CD4-positive, alpha-beta T cell treated with Interleukin-2 at 100 ng/mL for 4 hours (primary cell): ENCODE measurements at regions not wholly inside any gene's neighbourhood (a gene's known extent, or its start where the extent isn't known, plus 50 kb on each side); places are given as distances from the start of the nearest gene placed in this dataset.
"Not testable (repeated sequence)": the region's sequence is repeated elsewhere in the genome, so short reads cannot be mapped to it uniquely, and the experiment has no call there.

Experiments used
- DNase-seq: peaks from one replicate; pipeline ENCODE4 v3.0.0-alpha.2; 2020; ENCODE audit warnings: low spot score

- no peak for DNase-seq
Observed at GRCh38 chr7:24395512-24395911, 111.5 kb downstream of the NPY start.

- DNase-seq: not testable (repeated sequence)
Observed at GRCh38 chr7:24396387-24396786, 112.4 kb downstream of the NPY start.

GRCh38 chr7:24401628-24402593, 117.9 kb downstream of the NPY start:
- peak; percentile 31 for DNase-seq

- DNase-seq: no peak
Observed at GRCh38 chr7:24402655-24403054, 118.7 kb downstream of the NPY start.

- DNase-seq: no peak
Observed at GRCh38 chr7:24403557-24403956, 119.6 kb downstream of the NPY start.

- DNase-seq: no peak
Observed at GRCh38 chr7:24404315-24404714, 120.3 kb downstream of the NPY start.

GRCh38 chr7:24405002-24405401, 121.0 kb downstream of the NPY start:
- no peak for DNase-seq

- peak; percentile 17 for DNase-seq
Observed at GRCh38 chr7:24406053-24406788, 122.2 kb downstream of the NPY start.

GRCh38 chr7:24406789-24407299, 122.9 kb downstream of the NPY start:
- DNase-seq: no peak

GRCh38 chr7:24407965-24408364, 124.0 kb downstream of the NPY start:
- DNase-seq: no peak

- DNase-seq: no peak
Observed at GRCh38 chr7:24408798-24409430, 124.9 kb downstream of the NPY start.

GRCh38 chr7:24409431-24410024, 125.5 kb downstream of the NPY start:
- DNase-seq: no peak

- no peak for DNase-seq
Observed at GRCh38 chr7:24411226-24411625, 127.2 kb downstream of the NPY start.

GRCh38 chr7:24417526-24418120, 133.6 kb downstream of the NPY start:
- DNase-seq: no peak

GRCh38 chr7:24419077-24419476, 135.1 kb downstream of the NPY start:
- DNase-seq: no peak

GRCh38 chr7:24419511-24419910, 135.5 kb downstream of the NPY start:
- no peak for DNase-seq

GRCh38 chr7:24422441-24423010, 138.5 kb downstream of the NPY start:
- DNase-seq: no peak

- no peak for DNase-seq
Observed at GRCh38 chr7:24425664-24426063, 141.7 kb downstream of the NPY start.

GRCh38 chr7:24427048-24427447, 143.1 kb downstream of the NPY start:
- no peak for DNase-seq

GRCh38 chr7:24428676-24429075, 144.6 kb upstream of the PALS2 start:
- no peak for DNase-seq

- DNase-seq: no peak
Observed at GRCh38 chr7:24432677-24433076, 140.6 kb upstream of the PALS2 start.
